ENCODE measurements at regions not wholly inside any gene's neighbourhood (a gene's known extent, or its start where the extent isn't known, plus 50 kb on each side); places are given as distances from the start of the nearest gene placed in this dataset.

DNA sequence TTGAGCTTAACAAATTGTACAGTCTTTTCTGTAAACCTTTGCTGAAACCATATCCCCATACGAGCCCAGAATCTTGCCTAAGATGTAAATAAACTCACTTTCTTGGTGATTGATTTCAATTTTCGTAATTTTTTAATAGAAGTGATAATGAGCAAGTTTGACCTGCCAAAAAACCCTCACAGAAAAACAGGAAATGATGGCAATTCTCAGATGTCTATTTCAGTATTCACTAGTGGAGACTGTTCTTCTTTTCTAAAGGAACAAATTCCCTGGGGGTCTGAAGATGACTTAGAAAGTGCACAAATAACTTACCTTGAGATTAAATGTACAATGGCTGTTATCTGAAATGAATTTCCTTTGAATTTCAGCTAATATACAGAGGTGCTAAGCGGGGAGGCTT, 116.5 kb upstream of the CMC1 start:
- Mint-ChIP-seq H3K4me1 (ENCODE audit: unreplicated experiment) (no peaks in the 10 kb centered on the region), H3K9me3 (no peaks in the 10 kb centered on the region), H3K36me3 (no peaks in the 10 kb centered on the region), H3K27ac (no peak overlapping the region), H3K27me3 (no peaks in the 10 kb centered on the region), H3K4me3 (no peak overlapping the region)
- TF ChIP-seq, protein P1, sequence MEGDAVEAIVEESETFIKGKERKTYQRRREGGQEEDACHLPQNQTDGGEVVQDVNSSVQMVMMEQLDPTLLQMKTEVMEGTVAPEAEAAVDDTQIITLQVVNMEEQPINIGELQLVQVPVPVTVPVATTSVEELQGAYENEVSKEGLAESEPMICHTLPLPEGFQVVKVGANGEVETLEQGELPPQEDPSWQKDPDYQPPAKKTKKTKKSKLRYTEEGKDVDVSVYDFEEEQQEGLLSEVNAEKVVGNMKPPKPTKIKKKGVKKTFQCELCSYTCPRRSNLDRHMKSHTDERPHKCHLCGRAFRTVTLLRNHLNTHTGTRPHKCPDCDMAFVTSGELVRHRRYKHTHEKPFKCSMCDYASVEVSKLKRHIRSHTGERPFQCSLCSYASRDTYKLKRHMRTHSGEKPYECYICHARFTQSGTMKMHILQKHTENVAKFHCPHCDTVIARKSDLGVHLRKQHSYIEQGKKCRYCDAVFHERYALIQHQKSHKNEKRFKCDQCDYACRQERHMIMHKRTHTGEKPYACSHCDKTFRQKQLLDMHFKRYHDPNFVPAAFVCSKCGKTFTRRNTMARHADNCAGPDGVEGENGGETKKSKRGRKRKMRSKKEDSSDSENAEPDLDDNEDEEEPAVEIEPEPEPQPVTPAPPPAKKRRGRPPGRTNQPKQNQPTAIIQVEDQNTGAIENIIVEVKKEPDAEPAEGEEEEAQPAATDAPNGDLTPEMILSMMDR (conservative IDR thresholded peaks at IDR 0.05) = no peak
- DNase-seq (ENCODE audit: extremely low spot score, unreplicated experiment) = no peak

DNA sequence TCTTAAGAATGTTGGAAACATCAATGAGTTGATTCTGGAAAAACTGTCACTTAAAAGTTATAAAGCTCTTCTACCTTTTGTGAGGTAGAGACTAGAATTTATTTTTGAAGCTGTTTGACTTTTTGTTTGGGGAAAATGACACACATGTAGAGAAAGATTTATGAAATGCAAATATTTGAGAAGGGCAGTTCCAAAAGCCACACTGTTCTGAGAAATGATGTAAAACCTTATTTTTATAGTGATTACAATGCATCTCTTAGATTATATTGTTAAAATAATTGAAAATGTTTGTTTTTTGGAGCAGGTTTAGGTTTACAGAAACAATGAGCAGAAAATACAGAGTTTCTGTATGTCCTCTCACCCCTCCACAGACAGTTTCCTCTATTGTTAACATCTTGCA, 116.1 kb upstream of the CMC1 start:
- H3K9me3 Mint-ChIP-seq = no peaks in the 10 kb centered on the region
- no peak for DNase-seq (ENCODE audit: extremely low spot score, unreplicated experiment)
- no peaks in the 10 kb centered on the region for H3K27me3 Mint-ChIP-seq
- no peak overlapping the region for H3K4me3 Mint-ChIP-seq
- H3K27ac Mint-ChIP-seq = no peak overlapping the region
- TF ChIP-seq, protein P1 (conservative IDR thresholded peaks at IDR 0.05) = no peak
- H3K36me3 Mint-ChIP-seq = no peaks in the 10 kb centered on the region
- H3K4me1 Mint-ChIP-seq (ENCODE audit: unreplicated experiment) = no peaks in the 10 kb centered on the region

DNA sequence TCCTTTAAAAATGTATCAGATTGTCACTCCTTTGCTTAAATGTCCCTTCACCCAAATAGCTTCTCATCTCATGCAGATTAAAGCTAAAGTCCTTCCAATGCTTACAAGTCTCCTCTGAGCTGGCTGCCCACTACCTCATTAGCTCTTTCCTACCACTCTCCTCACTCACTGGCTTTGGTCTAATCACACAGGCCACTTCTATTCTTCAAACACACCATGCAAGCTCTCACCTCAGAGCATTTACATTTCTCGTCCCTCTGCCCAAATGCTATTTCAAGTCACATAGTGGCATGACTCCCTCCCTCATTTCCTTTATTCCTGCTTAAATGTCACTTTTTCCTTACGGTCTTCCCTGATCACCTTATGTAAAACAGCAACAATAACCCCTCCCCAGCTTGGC, 110.6 kb upstream of the CMC1 start:
- TF ChIP-seq, protein P1 (conservative IDR thresholded peaks at IDR 0.05) = no peak
- Mint-ChIP-seq H3K27me3 (no peaks in the 10 kb centered on the region), H3K4me3 (no peak overlapping the region), H3K27ac (no peak overlapping the region), H3K4me1 (ENCODE audit: unreplicated experiment) (peaks cover 6% of the 10 kb centered on the region), H3K9me3 (no peaks in the 10 kb centered on the region), H3K36me3 (no peaks in the 10 kb centered on the region)
- no peak for DNase-seq (ENCODE audit: extremely low spot score, unreplicated experiment)

DNA sequence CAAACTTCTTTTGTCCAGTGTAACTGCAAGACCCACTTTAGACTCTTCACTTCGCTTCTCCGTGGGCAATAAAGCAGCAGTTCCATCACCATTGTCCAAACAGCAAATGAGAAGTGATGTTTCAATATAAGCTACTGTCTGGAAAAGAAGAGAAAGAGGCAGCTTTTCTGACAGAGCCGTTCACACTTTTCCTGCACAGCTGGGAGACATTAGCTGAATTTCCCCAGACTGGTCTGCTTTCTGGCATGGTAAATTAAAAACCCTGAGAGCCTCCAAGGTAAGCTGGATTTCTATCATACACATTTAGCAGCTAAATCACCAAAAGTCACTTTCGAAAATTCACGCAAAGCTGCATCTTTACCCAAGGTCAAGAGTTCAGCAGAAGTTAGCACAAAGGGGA, 108.5 kb upstream of the CMC1 start:
- Mint-ChIP-seq H3K9me3 (no peaks in the 10 kb centered on the region), H3K27me3 (no peaks in the 10 kb centered on the region), H3K4me1 (ENCODE audit: unreplicated experiment) (peaks cover 6% of the 10 kb centered on the region), H3K4me3 (no peak overlapping the region), H3K36me3 (no peaks in the 10 kb centered on the region), H3K27ac (no peak overlapping the region)
- no peak for DNase-seq (ENCODE audit: extremely low spot score, unreplicated experiment)
- TF ChIP-seq, protein P1 (conservative IDR thresholded peaks at IDR 0.05) = no peak

DNA sequence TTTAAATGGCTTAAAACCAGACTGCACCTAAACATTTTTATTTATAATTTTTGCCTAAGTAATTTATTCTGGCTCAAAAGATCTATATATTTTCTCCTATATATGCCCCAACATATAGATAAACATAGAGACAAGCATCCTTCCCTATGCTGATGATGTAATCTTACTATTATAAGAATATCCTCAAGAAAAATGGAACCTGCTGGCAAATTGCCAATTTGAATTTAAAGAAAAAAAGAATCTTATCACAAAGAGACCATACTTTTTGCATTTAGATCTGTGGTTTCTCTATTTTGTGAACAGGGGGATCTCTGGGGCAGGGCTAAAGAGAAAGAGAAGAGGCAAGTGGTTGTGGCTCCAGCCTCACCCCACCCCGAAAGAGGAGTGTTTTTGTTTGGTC, 107.2 kb upstream of the CMC1 start:
- H3K4me3 Mint-ChIP-seq = no peak overlapping the region
- no peaks in the 10 kb centered on the region for H3K36me3 Mint-ChIP-seq
- no peaks in the 10 kb centered on the region for H3K27me3 Mint-ChIP-seq
- peaks cover 6% of the 10 kb centered on the region for H3K4me1 Mint-ChIP-seq (ENCODE audit: unreplicated experiment)
- H3K9me3 Mint-ChIP-seq = no peaks in the 10 kb centered on the region
- TF ChIP-seq, protein P1 (conservative IDR thresholded peaks at IDR 0.05) = no peak
- H3K27ac Mint-ChIP-seq = no peak overlapping the region
- no peak for DNase-seq (ENCODE audit: extremely low spot score, unreplicated experiment)

DNA sequence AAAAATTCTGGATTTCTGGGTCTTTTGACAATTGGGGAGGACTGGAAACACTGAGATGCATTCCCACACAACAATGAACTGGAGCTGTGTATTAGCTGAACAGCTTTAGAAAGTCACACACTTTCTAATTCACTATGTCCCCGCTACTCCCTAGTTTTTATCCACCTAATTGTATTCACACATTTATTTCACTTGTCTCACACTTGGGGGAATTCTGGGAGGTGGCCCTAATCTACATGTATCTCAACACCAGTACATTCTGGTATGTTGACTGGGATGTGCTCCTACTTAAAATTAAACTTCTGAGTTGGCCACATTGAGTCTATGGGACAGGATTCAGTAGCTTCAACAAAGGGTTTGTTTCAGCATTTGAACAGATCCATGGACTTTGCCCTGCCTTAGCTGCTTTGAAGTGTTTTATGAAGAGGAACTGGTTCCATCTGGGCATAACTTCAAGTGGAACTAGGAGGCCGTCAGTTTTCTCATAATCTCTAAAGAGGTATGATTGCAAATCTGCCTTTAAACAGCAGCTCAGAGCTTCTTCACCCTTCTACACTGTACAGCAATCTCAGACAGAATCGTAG, 106.5 kb upstream of the CMC1 start:
- Mint-ChIP-seq H3K9me3 (no peaks in the 10 kb centered on the region), H3K36me3 (no peaks in the 10 kb centered on the region), H3K4me1 (ENCODE audit: unreplicated experiment) (peaks cover 6% of the 10 kb centered on the region), H3K27ac (no peak overlapping the region), H3K27me3 (no peaks in the 10 kb centered on the region), H3K4me3 (no peak overlapping the region)
- no peak for DNase-seq (ENCODE audit: extremely low spot score, unreplicated experiment)
- TF ChIP-seq, protein P1 (conservative IDR thresholded peaks at IDR 0.05) = no peak
